ENCODE measurements at regions not wholly inside any gene's neighbourhood (a gene's known extent, or its start where the extent isn't known, plus 50 kb on each side); places are given as distances from the start of the nearest gene placed in this dataset.

GRCh38 chr17:74019860-74020259 is 183.6 kb upstream of the RPL38 start:
- Histone ChIP-seq H4K20me1 (ENCODE audit: insufficient read depth, low read length) (no peaks in the 10 kb centered on the region), H3K9me2 (replicated peaks; ENCODE audit: insufficient read depth, low read length) (no peaks in the 10 kb centered on the region), H3K79me2 (ENCODE audit: low read length) (no peaks in the 10 kb centered on the region), H3K4me2 (ENCODE audit: low read depth, low read length) (no peak overlapping the region), H3K9ac (ENCODE audit: low read length) (no peak overlapping the region), H3K9me3 (replicated peaks; ENCODE audit: insufficient read depth, low read length) (no peaks in the 10 kb centered on the region), H3F3A (ENCODE audit: insufficient read depth, low read length) (no peaks in the 10 kb centered on the region), H3K27me3 (replicated peaks; ENCODE audit: insufficient read depth, low read length) (peaks cover 60% of the 10 kb centered on the region), H3K4me1 (ENCODE audit: low read length) (no peaks in the 10 kb centered on the region), H3K36me3 (replicated peaks; ENCODE audit: insufficient read depth, low read length) (no peaks in the 10 kb centered on the region), H2AFZ (ENCODE audit: low read length) (no peak overlapping the region), H3K4me3 (ENCODE audit: low read length) (no peak overlapping the region), H3K27ac (ENCODE audit: low read length) (no peak overlapping the region)
- no peak for TF ChIP-seq EZH2 (optimal IDR thresholded peaks at IDR 0.05; ENCODE audit: low read depth, low read length)
- no peak for TF ChIP-seq EZH2phosphoT487 (IDR thresholded peaks at IDR 0.05; ENCODE audit: low read length)
- no peak for TF ChIP-seq CTCF (IDR thresholded peaks at IDR 0.05; ENCODE audit: low read length)
- DNase-seq = no peak

- no peaks in the 10 kb centered on the region for H3K9me3 ChIP-seq (replicated peaks; ENCODE audit: insufficient read depth, low read length)
- H3F3A ChIP-seq (ENCODE audit: insufficient read depth, low read length) = no peaks in the 10 kb centered on the region
- TF ChIP-seq EZH2phosphoT487 (IDR thresholded peaks at IDR 0.05; ENCODE audit: low read length) (no peak), CTCF (IDR thresholded peaks at IDR 0.05; ENCODE audit: low read length) (no peak), EZH2 (optimal IDR thresholded peaks at IDR 0.05; ENCODE audit: low read depth, low read length) (no peak)
- H3K27me3 ChIP-seq (replicated peaks; ENCODE audit: insufficient read depth, low read length) = peaks cover 59% of the 10 kb centered on the region
- no peaks in the 10 kb centered on the region for H3K4me1 ChIP-seq (ENCODE audit: low read length)
- H4K20me1 ChIP-seq (ENCODE audit: insufficient read depth, low read length) = no peaks in the 10 kb centered on the region
- H3K4me3 ChIP-seq (ENCODE audit: low read length) = no peak overlapping the region
- no peaks in the 10 kb centered on the region for H3K36me3 ChIP-seq (replicated peaks; ENCODE audit: insufficient read depth, low read length)
- no peak overlapping the region for H2AFZ ChIP-seq (ENCODE audit: low read length)
- no peak for DNase-seq
- H3K27ac ChIP-seq (ENCODE audit: low read length) = no peak overlapping the region
- no peak overlapping the region for H3K9ac ChIP-seq (ENCODE audit: low read length)
- H3K4me2 ChIP-seq (ENCODE audit: low read depth, low read length) = no peak overlapping the region
- no peaks in the 10 kb centered on the region for H3K79me2 ChIP-seq (ENCODE audit: low read length)
- no peaks in the 10 kb centered on the region for H3K9me2 ChIP-seq (replicated peaks; ENCODE audit: insufficient read depth, low read length)
Measured at GRCh38 chr17:74020522-74020921, 183.0 kb upstream of the RPL38 start.

- Histone ChIP-seq H3K9ac (ENCODE audit: low read length) (no peak overlapping the region), H3K9me2 (replicated peaks; ENCODE audit: insufficient read depth, low read length) (no peaks in the 10 kb centered on the region), H2AFZ (ENCODE audit: low read length) (no peak overlapping the region), H4K20me1 (ENCODE audit: insufficient read depth, low read length) (no peaks in the 10 kb centered on the region), H3K27ac (ENCODE audit: low read length) (no peak overlapping the region), H3K4me2 (ENCODE audit: low read depth, low read length) (no peak overlapping the region), H3F3A (ENCODE audit: insufficient read depth, low read length) (no peaks in the 10 kb centered on the region), H3K36me3 (replicated peaks; ENCODE audit: insufficient read depth, low read length) (no peaks in the 10 kb centered on the region), H3K27me3 (replicated peaks; ENCODE audit: insufficient read depth, low read length) (peaks cover 65% of the 10 kb centered on the region), H3K9me3 (replicated peaks; ENCODE audit: insufficient read depth, low read length) (no peaks in the 10 kb centered on the region), H3K4me1 (ENCODE audit: low read length) (no peaks in the 10 kb centered on the region), H3K79me2 (ENCODE audit: low read length) (no peaks in the 10 kb centered on the region), H3K4me3 (ENCODE audit: low read length) (no peak overlapping the region)
- DNase-seq = no peak
- TF ChIP-seq EZH2 (optimal IDR thresholded peaks at IDR 0.05; ENCODE audit: low read depth, low read length) (no peak), CTCF (IDR thresholded peaks at IDR 0.05; ENCODE audit: low read length) (no peak), EZH2phosphoT487 (IDR thresholded peaks at IDR 0.05; ENCODE audit: low read length) (no peak)
Measured at GRCh38 chr17:74024871-74025531, 178.5 kb upstream of the RPL38 start.

All from MM.1S (cell line).